ENCODE measurements at regions not wholly inside any gene's neighbourhood (a gene's known extent, or its start where the extent isn't known, plus 50 kb on each side); places are given as distances from the start of the nearest gene placed in this dataset.

DNA sequence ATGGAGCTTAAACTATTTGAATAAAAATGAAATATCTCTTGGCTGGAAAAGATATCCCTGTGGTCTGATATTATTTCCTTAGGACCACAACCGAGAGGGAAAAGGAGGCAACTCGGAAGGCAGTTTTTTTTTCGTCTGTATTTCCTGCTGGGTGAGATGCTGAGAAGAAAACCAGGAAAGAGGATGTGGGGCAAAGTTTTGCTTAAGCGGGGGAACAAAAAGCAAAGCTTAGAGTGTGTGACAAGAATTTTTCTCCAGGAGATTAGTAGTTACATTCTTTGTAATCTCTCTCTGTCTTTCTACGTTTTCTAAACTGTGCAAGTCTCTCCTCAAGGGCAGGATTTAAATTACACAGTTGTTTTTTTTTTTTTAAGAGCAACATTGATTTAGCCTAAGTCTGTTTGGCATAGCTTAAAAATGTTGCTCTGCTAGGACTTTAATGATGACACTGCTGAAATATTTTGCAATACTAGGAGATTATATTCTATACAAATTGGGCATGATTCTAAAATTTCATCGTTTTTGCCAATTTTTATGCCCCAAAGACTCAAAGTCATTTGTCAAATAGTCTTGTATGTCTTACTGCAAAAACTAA, 258.5 kb downstream of the KCNS3 start:
- no peak for DNase-seq
- TF ChIP-seq CTCF (IDR thresholded peaks at IDR 0.05) = no peak
- H3K27ac Mint-ChIP-seq = no peak overlapping the region
- intact Hi-C loops (cut with micrococcal nuclease) = no loop called here
- H3K9me3 Mint-ChIP-seq = no peaks in the 10 kb centered on the region
- no peaks in the 10 kb centered on the region for H3K36me3 Mint-ChIP-seq (ENCODE audit: low read depth)
- no peak overlapping the region for H3K4me3 Mint-ChIP-seq
- POLR2A ChIA-PET = no interaction called here
- no peaks in the 10 kb centered on the region for H3K27me3 Mint-ChIP-seq
- CTCF ChIA-PET = no interaction called here
- no peak for ATAC-seq (ENCODE audit: low read depth)
- no peaks in the 10 kb centered on the region for H3K4me1 Mint-ChIP-seq

DNA sequence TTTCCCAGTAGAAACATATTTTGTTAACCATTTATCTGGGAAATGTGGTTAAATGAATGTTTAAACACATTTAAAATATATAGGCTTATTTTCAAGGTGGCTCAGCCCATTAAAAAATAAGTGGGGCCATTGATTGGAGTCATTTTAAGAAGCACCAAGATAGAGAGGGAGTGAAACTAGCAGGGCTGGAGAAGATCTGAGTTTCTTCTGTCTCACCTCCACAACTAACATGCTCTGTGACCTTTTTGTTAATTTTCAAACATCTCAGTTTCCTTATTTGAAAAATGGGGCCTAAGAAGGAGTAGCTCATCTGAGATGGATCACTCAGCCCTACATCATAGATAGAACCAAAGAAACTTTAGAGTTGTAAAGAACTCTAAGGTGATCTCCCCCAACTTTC, 254.8 kb downstream of the KCNS3 start:
- DNase-seq = no peak
- peaks cover 11% of the 10 kb centered on the region for H3K27me3 Mint-ChIP-seq
- no peak for TF ChIP-seq CTCF (IDR thresholded peaks at IDR 0.05)
- no peaks in the 10 kb centered on the region for H3K9me3 Mint-ChIP-seq
- ChIA-PET POLR2A (no interaction called here), CTCF (no interaction called here)
- no peak for ATAC-seq (ENCODE audit: low read depth)
- no peaks in the 10 kb centered on the region for H3K36me3 Mint-ChIP-seq (ENCODE audit: low read depth)
- no peak overlapping the region for H3K4me3 Mint-ChIP-seq
- intact Hi-C loops (cut with micrococcal nuclease) = no loop called here
- no peak overlapping the region for H3K27ac Mint-ChIP-seq
- H3K4me1 Mint-ChIP-seq = no peaks in the 10 kb centered on the region

- CTCF ChIA-PET = no interaction called here
These were observed 254.2 kb downstream of the KCNS3 start for GRCh38 chr2:18132697-18133096.

DNA sequence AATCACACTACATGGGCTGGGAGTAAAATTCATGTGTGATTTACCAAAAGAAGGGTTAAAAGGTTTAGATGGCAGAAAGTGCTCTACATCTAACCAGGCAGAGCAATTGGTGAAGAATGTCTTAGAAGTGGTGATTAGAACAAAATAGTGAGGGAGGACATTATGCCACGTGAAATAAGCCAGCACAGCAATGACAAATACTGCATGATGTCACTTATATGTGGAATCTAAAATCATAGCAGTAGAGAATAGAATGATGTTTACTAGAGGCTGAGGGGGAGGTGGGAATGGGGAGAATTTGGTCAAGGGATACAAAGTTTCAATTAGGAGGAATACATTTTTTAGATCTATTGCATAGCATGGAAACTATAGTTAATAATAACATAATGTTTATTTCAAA, 253.3 kb downstream of the KCNS3 start:
- Mint-ChIP-seq H3K27ac (no peak overlapping the region), H3K27me3 (peaks cover 11% of the 10 kb centered on the region), H3K9me3 (no peaks in the 10 kb centered on the region), H3K4me1 (no peaks in the 10 kb centered on the region), H3K36me3 (ENCODE audit: low read depth) (no peaks in the 10 kb centered on the region), H3K4me3 (no peak overlapping the region)
- TF ChIP-seq CTCF (IDR thresholded peaks at IDR 0.05) = no peak
- ATAC-seq (ENCODE audit: low read depth) (no peak), DNase-seq (no peak)
- intact Hi-C loops (cut with micrococcal nuclease) = no loop called here
- ChIA-PET CTCF (no interaction called here), POLR2A (no interaction called here)

More at GRCh38 chr2:18132697-18133096, 254.2 kb downstream of the KCNS3 start:
- no peak overlapping the region for H3K27ac Mint-ChIP-seq
- TF ChIP-seq CTCF (IDR thresholded peaks at IDR 0.05) = no peak
- H3K27me3 Mint-ChIP-seq = peaks cover 11% of the 10 kb centered on the region
- intact Hi-C loops (cut with micrococcal nuclease) = no loop called here
- POLR2A ChIA-PET = no interaction called here
- ATAC-seq (ENCODE audit: low read depth) = no peak
- no peaks in the 10 kb centered on the region for H3K36me3 Mint-ChIP-seq (ENCODE audit: low read depth)
- H3K9me3 Mint-ChIP-seq = no peaks in the 10 kb centered on the region
- no peaks in the 10 kb centered on the region for H3K4me1 Mint-ChIP-seq
- DNase-seq = no peak
- no peak overlapping the region for H3K4me3 Mint-ChIP-seq

- DNase-seq (no peak), ATAC-seq (ENCODE audit: low read depth) (no peak)
- peaks cover 14% of the 10 kb centered on the region for H3K27me3 Mint-ChIP-seq
- ChIA-PET POLR2A (no interaction called here), CTCF (no interaction called here)
- TF ChIP-seq CTCF (IDR thresholded peaks at IDR 0.05) = no peak
- H3K4me1 Mint-ChIP-seq = no peaks in the 10 kb centered on the region
- no peaks in the 10 kb centered on the region for H3K36me3 Mint-ChIP-seq (ENCODE audit: low read depth)
- intact Hi-C loops (cut with micrococcal nuclease) = no loop called here
- H3K4me3 Mint-ChIP-seq = no peak overlapping the region
- no peaks in the 10 kb centered on the region for H3K9me3 Mint-ChIP-seq
- H3K27ac Mint-ChIP-seq = no peak overlapping the region
These were observed 250.9 kb downstream of the KCNS3 start for GRCh38 chr2:18129348-18129747.

Data from activated B cell treated with CpG ODN at 0.5 μM for 24 hours (primary cell).